Endometrium (tissue), 2 donors: ENCODE measurements at regions not wholly inside any gene's neighbourhood (a gene's known extent, or its start where the extent isn't known, plus 50 kb on each side); places are given as distances from the start of the nearest gene placed in this dataset.

Experiments used
- FAIRE-seq: peaks from 2 replicates; lab custom pipeline; 2012; peaks lifted over from hg19 to GRCh38; lab: Jason Lieb, UNC
- donor health status: control.
- donor health status: control.

DNA sequence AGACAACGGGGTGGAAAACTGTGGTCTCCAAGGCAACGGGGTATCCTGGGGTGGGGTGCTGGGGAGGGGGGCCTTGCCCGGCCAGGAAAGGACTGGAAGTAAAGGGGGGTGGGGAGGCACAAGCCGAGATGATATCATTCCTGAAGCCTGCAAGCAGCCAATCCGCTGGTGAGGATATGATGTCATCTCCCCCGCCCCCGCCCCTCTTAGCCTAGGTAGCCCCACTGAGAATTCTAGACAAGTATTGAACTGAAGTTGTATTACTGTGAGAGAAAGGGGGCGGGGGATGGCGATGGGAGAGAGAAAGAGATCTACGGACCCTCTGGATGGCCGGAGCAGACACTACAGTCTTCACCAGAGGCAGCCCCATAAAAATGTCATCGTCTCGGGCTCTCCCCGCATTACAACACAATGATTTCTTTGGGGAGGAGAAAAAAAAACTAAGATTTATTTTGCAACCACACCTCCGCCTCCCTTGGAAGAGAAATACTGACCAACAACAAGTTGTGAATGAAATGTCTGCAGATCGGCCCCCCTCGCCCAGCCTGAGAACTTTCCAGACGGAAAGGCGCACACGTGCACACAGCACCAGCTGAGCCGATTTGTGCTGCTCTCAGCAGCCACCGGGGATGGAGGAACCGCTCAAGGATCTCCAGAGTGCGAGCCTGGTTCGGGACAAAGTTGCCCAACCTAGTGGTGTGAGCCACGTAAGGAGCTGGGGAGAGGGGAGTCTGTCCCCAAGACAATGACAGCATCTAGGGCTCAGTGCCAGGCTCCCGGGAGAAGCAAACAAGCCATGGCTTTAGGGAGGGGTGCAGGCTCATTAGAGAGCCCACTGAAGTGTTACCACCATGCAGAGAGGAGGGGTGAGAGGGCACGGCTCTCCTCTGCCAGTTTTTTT lies 222.1 kb downstream of the SOX9 start:
- no peak for FAIRE-seq

DNA sequence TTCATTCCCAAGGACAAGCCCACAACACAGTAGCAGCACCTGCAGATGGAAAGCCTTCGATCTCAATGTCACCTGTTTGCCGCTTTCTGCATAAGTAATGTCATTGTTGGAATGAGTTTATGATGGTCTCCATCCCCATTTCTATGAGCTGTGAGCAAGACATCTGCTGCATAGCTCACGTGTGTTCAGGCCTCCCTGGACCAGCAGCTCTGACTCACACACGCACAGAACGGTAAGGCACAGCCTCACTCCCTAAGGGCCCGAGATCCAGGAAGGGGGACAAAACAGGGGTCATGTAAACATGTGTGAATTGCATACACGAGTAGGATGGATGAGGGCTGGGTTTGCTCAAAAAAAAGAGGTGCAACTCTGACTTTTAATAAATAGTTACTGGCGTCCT lies 223.1 kb downstream of the SOX9 start:
- no peak for FAIRE-seq

DNA sequence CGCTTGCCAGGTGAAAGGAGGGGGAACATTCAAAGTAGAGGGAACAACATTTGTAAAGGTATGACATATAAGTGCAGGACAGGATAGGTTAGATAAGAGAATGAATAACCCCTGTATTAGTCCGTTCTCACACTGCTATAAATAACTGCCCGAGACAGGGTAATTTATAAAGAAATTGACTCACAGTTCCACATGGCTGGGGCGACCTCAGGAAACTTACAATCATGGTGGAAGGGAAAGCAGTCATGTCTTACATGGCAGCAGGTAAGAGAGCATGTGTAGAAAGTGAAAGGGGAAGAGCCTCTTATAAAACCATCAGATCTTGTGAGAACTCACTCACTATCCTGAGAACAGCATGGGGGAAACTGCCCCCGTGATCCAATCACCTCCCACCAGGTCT lies 223.8 kb downstream of the SOX9 start:
- FAIRE-seq = no peak

DNA sequence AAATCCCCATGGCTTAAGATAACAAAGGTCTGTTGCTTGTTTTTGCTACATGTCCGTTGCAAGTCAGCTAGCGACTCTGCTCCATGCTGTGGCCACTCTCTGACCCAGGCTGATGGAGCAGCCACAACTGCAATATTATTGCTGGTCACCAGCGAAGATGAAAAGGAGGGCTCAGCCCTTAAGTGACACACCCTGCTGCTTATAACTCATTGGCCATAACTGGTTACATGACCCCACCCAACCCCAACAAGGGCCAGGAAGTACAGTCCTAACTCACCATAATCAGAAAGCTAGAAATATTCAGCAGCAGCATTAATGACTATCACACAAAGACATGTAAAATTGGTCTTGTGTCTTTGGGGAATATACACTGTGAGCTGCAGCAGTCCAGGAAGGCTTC lies 224.3 kb downstream of the SOX9 start:
- no peak for FAIRE-seq

DNA sequence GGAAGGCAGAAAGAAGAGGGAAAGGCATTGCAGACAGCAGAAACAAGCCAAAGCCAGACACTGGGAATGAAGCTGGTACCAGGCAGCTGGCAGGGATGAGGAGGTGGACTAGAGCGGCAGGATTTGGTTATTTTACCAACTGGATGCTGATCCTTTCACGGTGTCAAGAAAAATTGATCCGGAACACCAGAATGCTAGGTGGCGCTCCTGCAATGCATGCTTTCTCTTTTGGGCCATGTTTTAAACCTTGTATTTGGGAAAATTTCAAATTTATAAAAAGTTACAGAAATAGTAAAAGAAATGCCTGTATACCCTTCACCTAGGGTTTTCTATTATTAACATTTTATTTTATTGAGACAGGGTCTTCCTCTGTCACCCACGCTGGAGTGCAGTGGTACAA lies 224.7 kb downstream of the SOX9 start:
- FAIRE-seq = no peak

DNA sequence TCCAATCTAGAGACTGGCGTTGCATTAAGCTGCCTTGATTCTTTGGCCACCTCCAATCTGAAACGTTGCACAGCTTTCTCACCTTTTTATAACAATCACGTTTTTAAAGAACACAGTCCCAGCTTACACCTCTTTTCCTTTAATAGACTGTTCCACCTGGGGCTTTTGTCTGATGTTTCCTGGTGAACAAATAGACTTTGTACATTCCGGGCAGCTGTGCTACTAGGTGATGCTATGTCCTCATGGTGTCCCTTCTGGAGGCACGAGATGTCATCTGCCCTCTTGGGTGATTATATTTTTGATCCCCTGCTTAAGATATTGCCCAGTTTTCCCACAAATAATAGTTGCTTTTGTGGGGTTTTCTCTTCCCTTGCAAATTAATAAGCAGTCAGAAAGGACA lies 225.5 kb downstream of the SOX9 start:
- FAIRE-seq = no peak

DNA sequence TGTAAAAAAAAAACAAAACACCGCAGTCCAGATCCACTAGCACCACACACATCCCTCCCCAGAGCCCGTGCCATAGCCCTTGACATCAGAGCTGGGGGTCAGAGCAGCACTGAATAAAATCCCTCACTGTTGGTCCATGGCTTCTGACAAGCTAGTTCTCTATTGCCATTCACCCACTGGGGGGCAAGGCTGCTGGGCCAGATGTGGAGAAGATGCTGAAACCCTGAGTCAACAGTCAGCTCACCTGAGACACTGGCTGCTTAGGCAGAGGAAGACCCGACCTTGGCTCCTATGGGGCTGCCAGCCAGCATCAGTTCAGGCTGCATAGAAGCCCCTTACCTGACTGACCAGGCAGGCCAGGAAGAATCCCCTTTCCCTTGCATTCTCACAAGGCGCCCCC lies 228.2 kb downstream of the SOX9 start:
- no peak for FAIRE-seq

DNA sequence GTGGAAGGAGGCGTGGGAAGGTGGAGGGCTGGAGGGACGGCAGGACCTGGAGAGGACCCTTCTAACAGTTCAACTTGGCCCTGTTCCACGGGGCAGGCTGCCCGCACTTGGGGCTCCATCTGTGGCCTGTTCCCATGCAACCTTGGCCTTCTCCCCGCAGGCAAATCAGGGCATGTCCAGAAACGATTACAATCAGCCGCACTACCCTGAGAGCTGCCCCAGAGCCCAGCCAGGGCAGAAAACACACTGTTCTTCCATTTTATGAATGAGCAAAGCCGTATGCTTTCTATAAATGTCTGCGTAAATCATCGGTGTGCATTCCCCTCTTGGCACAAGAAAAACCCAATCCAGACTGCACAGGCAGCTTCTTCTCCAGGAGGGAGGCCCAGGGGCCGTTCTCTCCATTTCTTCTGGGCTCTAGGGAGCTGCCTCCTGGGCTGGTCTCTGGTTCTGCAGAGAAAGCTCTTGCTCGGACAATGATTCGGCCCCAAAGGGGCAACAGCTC lies 228.7 kb downstream of the SOX9 start:
- FAIRE-seq = no peak

DNA sequence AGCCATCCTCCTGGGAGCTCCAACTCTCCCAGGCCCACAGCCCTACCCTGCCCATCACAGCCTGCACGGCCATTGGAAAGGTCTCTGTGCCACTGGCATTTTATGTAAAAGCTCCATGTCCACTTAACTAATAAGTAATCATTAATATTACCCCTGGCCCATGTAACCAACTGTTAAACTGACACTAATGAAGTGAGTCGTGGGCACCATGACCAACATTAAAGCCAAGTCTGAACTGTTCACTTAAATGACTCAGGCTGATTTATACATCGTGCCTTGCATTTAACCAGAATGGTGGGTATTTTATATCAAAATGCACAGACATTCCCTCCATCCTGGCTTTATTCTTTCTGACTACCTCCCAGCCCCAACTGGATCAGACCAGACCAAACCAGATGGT lies 229.3 kb downstream of the SOX9 start:
- FAIRE-seq = no peak

DNA sequence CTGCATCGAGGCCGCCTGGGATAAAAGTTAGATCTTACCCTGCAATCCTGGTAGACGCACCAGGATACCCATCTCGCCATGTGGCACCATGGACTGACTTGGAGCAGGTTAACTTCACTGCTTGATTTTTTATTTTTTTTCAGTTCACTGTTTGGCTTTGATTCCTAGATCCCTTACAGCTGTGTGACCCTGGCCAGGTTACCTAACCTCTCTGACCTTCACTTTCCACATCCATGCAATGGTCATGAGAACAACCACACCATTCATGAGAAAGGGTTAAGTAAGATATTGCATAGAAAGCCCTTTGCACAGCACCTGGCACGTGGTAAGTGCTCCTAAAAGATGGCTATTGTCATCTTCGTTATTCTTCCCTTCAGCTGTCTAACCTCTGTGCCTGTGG lies 230.5 kb downstream of the SOX9 start:
- FAIRE-seq = no peak

DNA sequence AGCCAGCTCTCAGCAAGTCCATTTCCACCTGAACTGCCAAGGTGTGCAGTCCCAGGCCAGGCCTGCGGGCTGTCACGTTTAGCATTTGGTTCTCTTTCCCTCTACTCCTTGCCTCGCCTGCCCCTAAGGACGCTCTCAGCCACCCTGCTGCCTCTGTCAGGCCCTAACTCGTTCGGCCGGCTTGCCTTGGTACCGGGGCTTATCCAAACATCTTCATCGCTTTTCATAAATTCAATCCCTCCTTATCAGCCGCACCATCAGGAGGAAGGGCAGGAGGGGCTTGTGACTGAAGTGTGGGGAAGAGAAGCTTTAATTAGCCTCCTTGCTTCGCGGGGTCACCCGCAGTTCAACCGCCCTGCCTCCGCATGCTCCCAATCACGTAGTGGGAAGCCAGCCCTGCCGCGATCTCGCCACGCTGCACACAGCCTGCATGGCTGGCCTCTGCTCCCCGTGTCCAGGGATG lies 231.1 kb downstream of the SOX9 start:
- no peak for FAIRE-seq

DNA sequence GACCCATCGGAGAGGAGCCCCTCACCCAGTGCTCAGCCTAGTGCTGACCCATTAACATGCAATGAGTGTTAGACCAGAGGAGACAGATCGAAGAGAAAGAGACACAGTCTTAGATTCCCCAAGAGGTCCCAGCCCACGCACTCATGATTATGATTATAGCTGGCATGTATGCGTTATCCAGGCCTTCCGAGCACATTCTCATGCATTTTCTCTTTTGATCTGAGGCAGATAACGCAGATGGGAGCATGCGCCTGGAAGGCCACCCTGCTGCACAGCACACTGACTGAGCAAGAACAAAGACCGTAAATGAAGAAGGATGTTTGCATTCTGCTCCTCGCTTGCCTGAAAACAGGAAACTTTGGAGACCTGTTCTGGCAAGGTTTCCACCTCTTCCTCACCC lies 232.7 kb downstream of the SOX9 start:
- FAIRE-seq = no peak

DNA sequence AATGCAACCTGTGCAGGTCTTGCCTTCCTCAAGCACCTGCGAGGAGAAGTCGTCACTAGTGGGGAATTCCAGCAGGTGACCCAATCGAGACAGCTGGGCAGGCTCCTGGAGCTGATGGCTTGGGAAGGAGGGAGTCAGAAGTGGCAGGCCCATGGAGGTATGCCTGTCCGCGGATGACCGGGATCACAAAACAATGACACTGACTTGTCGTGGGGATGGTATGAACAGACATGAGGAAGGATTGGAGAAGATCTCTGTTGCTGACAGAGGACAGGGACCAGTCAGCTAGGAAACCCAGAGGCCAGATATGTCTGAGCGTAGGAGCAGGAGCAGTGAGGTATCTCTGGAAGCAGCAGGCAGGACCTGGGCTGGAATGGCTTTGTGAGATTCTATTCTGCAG lies 233.3 kb downstream of the SOX9 start:
- no peak for FAIRE-seq

DNA sequence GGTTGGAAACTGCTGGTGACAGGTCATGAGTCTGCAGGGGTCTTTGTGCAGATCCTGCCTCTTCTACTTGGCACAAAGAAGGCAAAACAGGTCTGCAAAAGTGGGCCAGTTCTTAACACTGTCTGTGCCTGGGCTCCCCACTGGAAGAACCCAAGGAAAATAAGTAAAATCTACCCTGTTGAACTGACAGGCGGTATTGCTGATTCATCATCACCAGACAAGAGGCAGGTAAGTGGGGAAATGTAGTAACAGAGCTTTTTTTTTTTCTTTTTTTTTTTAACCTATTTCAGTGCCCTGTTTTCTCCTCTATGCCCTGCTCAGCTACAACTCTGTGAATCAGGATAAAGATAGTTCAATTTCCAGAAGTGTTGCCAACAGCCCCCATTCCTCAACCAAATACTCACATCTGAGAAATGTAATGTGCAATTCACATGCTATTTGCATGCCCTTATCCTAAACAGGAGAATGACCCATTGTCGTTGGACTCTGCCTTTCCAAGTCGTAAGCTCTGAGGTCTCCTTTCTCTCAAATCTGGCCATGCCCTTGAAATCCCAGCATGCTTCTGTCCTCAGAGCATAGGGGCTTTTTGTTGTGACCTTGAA lies 237.0 kb downstream of the SOX9 start:
- FAIRE-seq = no peak

DNA sequence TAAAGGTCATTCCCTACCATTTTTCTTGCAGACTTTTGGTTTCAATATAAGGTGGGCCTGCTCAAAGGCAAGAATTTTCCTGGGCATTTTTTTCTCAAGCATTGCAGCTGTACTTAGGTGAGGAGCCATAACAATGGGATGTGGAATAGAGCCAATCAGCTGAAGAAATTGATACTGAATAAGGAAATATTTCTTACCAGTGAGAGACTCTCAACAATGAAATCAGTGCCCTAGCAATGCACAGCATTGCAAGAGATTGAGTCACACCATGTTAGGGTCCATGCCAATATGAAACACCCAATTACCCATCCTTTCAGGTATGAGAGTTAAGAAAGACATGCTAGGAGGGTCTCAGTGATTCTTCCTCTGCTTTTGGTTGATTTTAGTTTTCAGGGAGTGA lies 237.6 kb downstream of the SOX9 start:
- no peak for FAIRE-seq

DNA sequence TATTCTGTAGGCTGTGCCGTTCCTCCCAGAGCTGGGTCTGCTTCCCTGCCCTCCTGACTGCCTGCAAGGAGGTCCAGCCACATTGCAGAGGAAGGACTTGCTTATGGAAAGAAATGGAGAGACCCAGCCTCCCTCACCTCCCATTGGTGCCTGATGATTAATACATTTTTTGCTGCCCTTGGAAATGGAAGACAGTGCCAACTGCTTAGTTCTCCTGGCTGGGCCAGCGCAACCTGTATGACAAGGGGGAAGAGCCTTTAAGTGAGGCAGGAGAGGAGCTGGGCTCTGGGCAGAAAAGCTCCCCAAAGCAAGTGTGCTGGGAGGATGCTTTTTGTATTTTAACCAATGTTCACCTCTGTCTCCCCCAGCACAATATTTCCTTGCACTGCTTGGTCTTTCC lies 238.5 kb downstream of the SOX9 start:
- no peak for FAIRE-seq

DNA sequence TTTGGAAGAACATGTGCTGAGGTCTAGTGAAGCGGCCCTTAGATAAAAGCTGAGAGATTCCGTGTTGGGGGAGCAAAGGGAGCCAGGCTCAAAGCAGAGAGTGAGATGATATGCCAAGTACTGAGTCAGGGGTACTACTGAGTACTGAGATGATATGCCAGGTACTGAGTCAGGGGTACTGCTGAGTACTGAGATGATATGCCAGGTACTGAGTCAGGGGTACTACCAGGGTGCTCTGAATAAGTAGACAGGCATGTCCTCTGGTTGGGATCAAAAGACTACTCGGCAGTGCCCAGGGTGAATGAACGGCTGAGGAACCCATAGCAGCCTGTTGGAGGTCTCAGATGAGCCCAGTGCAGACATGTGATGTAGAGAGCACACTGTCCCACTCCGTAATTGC lies 239.0 kb downstream of the SOX9 start:
- no peak for FAIRE-seq

DNA sequence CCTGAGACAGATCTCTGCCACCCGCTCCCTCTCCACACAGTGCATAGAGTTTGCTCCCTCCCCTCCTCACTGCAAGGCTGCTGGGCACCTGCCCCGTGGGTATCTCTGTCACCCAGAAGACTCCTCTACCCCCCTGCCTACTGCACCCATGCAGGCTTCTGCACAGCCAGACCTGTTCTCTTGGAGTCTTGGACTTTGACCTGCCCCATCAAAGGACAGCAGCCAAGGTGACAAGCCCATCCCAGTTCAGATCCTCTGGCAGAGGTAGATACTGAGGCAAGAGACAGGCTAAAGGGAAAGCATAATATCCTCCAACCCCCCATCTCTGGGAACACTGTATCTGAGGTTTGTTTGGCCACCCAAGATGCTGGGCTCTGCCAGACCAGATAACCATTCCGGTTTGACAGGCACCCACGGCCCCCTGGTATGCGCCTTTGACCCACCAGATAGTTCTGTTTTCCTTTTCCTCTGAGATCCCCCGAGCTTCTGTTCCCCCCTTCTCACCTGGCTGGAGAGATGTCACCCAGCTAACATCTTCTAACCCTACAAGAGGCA lies 239.6 kb downstream of the SOX9 start:
- no peak for FAIRE-seq

DNA sequence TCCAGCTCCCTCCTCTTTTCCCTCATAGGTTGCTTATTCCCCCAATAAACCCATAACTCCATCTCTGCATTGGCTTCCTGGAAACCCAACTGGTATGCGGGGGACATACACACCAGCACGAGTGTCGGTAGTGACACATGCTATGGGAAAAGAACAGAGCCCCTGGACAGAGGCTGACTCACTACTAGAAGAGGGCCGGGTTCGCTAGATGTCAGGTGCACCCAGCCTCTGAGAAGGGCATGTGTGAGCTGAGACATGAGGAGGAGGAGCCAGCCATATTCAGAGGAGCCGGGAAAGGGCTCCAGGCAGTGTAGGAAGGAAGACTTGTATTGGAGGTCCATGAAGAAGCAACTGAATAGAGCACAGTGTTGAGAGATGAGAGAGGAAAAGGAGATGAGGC lies 241.1 kb downstream of the SOX9 start:
- no peak for FAIRE-seq

DNA sequence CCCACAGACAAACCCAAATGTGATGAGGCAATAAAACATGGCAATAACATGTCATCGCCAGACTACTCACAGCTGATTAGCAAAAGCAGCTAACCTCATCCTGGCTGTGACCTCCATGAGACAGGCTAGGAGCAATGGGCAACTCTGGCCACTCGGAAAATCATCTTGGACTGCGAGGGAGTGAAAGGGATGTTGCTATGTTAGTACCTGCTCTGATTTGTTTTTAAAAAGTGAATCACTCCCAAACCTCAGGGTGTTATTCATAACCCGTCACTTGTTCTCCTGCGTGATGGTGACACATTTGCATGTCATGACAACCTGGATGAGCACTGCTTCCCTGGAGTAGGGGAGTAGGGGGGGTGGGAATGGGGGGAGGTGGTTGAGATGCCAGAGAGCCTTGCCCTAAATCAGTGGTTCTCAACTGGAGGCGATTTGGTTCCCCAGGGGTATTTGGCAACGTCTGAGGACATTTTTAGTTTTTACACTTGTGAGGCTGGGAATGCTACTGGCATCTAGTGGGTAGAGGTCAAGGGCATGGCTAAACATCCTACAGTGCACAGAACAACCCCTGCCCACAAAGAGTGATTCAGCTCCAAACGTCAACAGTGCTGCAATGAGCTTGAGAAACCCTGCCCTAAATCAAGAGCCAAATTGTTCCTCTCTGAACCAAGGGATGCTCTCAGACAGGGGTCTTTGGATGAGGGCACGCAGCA lies 241.7 kb downstream of the SOX9 start:
- FAIRE-seq = no peak

DNA sequence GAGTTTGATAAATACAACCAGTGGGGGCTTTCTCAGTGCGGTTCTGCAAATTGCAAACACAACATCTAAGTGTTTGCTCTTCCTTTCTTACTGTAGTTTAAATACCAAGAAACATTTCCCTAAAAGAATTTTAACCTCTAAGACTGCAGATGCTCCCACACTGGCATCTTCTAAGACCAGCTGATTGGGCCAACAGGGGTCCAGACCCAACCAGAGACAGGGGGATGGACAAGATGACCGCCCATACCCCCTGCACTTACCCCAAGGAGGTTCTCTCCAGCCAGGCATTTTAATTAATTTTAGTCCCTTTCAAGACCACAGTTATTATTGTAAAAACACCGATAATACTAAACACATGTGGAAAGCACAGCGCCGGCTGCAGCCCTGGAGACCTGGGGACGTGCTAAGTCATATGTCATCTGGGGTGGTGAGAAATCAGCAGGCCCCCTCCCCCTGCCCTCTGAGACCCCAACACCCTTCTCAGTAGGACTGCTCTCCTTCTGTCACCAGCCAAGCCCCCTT lies 242.3 kb downstream of the SOX9 start:
- no peak for FAIRE-seq

DNA sequence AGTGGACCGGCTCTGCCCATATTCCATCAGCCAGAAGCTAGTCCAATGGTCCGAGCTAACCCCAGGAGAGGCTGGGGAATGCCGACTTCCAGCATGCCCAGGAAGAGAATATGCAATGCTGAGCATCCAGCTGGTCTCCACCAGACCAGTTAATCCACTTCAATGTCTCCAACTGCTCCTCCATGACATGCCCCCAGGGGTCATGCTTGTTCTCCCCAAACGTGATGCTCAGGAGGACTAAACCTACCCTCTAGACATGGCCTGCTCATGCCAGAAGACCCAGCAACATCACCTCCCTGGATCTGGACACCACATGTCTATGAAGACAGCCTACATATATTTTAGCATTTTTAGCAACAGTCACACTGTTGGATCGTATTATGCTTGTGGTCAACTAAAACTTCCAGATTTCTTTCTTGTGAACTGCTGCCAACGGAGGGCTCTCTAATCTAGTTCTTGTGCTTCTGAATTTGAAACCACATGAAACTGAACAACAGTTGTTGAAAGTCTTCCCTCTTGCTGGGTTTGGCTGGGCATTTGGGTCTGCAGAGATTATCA lies 245.1 kb downstream of the SOX9 start:
- no peak for FAIRE-seq
